ENCODE measurements at regions not wholly inside any gene's neighbourhood (a gene's known extent, or its start where the extent isn't known, plus 50 kb on each side); places are given as distances from the start of the nearest gene placed in this dataset.

- TF ChIP-seq CTCF (IDR thresholded peaks at IDR 0.05; ENCODE audit: low read depth, low read length) = no peak
- no peak for DNase-seq (ENCODE audit: extremely low read depth, low read depth)
Measured at GRCh38 chr16:87552072-87552718, 50.1 kb upstream of the JPH3 start.

- TF ChIP-seq CTCF (IDR thresholded peaks at IDR 0.05; ENCODE audit: low read depth, low read length) = no peak
Measured at GRCh38 chr16:87551487-87551886, 50.8 kb upstream of the JPH3 start.

GRCh38 chr16:87550495-87550961 lies 51.8 kb upstream of the JPH3 start:
- TF ChIP-seq CTCF (IDR thresholded peaks at IDR 0.05; ENCODE audit: low read depth, low read length) = peak; percentile 91
- no peak for DNase-seq (ENCODE audit: extremely low read depth, low read depth)

More at GRCh38 chr16:87551487-87551886, 50.8 kb upstream of the JPH3 start:
- DNase-seq (ENCODE audit: extremely low read depth, low read depth) = no peak

GRCh38 chr16:87549627-87550494 lies 52.4 kb upstream of the JPH3 start:
- no peak for TF ChIP-seq CTCF (IDR thresholded peaks at IDR 0.05; ENCODE audit: low read depth, low read length)
- no peak for DNase-seq (ENCODE audit: extremely low read depth, low read depth)

GRCh38 chr16:87548046-87548445 lies 54.3 kb upstream of the JPH3 start:
- no peak for TF ChIP-seq CTCF (IDR thresholded peaks at IDR 0.05; ENCODE audit: low read depth, low read length)
- DNase-seq (ENCODE audit: extremely low read depth, low read depth) = no peak

GRCh38 chr16:87543436-87544191 lies 50.8 kb upstream of the ZCCHC14 start:
- DNase-seq (ENCODE audit: extremely low read depth, low read depth) = no peak
- peak; percentile 8; the same call in 1 of the 2 replicates for TF ChIP-seq CTCF (IDR thresholded peaks at IDR 0.05; ENCODE audit: low read depth, low read length)
